ENCODE measurements at regions not wholly inside any gene's neighbourhood (a gene's known extent, or its start where the extent isn't known, plus 50 kb on each side); places are given as distances from the start of the nearest gene placed in this dataset.
A peak's percentile ranks its signal among the peaks of the same experiment; 100 is the strongest.

DNA sequence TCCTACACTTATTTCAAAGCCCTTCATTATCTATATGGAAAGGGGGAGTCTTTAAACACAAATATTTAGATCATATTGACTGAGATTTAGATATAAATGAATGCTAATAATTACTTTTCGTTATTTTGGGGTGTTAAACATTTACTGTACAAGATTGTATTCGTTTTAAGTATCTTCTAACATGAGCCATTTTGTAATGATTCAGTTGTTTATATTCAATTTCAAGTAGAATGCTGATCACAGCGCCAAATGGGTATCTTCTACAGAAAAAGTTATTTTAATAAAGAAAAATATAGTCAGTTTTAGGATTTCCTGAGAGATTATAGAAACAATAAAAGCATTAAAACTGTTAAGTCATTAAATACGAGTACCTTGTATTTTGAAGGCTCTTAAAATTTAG is 104.5 kb upstream of the HNRNPU start:
- Histone ChIP-seq H3K4me1 (ENCODE audit: control insufficient read depth in 2 of 2, insufficient read depth in 2 of 2, low read length in 2 of 2) (peaks cover 13 to 18% of the 10 kb centered on the region in 2 donors), H3K27me3 (ENCODE audit: control insufficient read depth in 2 of 2, insufficient read depth in 2 of 2, low read length in 2 of 2) (no peaks in the 10 kb centered on the region), H3K9me3 (ENCODE audit: control insufficient read depth in 2 of 3, low read length in 3 of 3) (no peaks in the 10 kb centered on the region), H3K4me3 (ENCODE audit: low read length) (no peak overlapping the region), H3K27ac (ENCODE audit: low read depth, low read length) (peak overlapping the region; percentile 99), H3K36me3 (ENCODE audit: control insufficient read depth in 2 of 3, insufficient read depth in 3 of 3, low read length in 3 of 3) (peaks cover 0 to 12% (median 0%) of the 10 kb centered on the region in 3 experiments)
- Mint-ChIP-seq H3K27me3 (peaks cover 0 to 11% (median 0%) of the 10 kb centered on the region in 5 donors), H3K4me1 (peaks cover 13 to 38% (median 31%) of the 10 kb centered on the region in 7 donors), H3K4me3 (peak overlapping the region in 4 of 10 donors; percentile 93 to 97 (median 96)), H3K36me3 (peaks cover 0 to 4% (median 0%) of the 10 kb centered on the region in 5 donors), H3K9me3 (peaks cover 0 to 2% (median 0%) of the 10 kb centered on the region in 11 donors), H3K27ac (peak overlapping the region; percentile 97 to 100 (median 99))
- ATAC-seq (no peak), DNase-seq (no peak)
- ChIA-PET POLR2A (interaction anchor here (0.6 to 9.7 kb wide), 15 partner anchors 10 to 921 kb away, joined by 3 to 308 read pairs (median 4); partner anchors contain the start of genes COX20, DESI2 and HNRNPU), CTCF (interaction anchor here (0.6 to 1.6 kb wide), 3 partner anchors 102 to 133 kb away, joined by 3 to 17 read pairs (median 3); partner anchors contain the start of genes COX20 and HNRNPU)
- intact Hi-C loops (cut with micrococcal nuclease), result loop anchor here in 1 of 2 donors (1.0 to 10.0 kb wide), 3 partner anchors 51 to 1714 kb away; partner anchors contain the start of genes CEP170 and SDCCAG8

DNA sequence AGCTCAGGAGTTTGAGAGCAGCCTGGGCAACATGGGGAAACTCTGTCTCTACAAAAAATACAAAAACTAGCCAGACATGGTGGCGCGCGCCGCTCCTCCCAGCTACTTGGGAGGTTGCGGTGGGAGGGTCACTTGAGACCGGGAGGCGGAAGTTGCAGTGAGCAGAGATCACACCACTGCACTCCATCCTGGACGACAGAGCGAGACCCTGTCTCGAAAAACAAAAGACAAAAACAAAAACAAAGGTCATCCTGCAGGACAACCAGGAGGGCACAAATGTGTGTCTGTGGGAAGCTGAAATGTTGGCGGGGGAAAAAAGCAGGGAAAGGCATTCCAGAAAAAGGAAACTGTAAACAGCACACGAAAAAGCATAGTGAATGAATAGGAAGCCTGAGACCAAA is 104.1 kb upstream of the HNRNPU start:
- CTCF ChIA-PET, result interaction anchor here (0.6 kb wide), 1 partner anchor 102 kb away, joined by 3 read pairs; no protein-coding TSS in a partner anchor
- Histone ChIP-seq H3K27me3 (ENCODE audit: control insufficient read depth in 2 of 2, insufficient read depth in 2 of 2, low read length in 2 of 2) (no peaks in the 10 kb centered on the region), H3K4me3 (ENCODE audit: low read length) (no peak overlapping the region), H3K4me1 (ENCODE audit: control insufficient read depth in 2 of 2, insufficient read depth in 2 of 2, low read length in 2 of 2) (peaks cover 16 to 22% of the 10 kb centered on the region in 2 donors), H3K9me3 (ENCODE audit: control insufficient read depth in 2 of 3, low read length in 3 of 3) (no peaks in the 10 kb centered on the region), H3K27ac (ENCODE audit: low read depth, low read length) (peak overlapping the region; percentile 99), H3K36me3 (ENCODE audit: control insufficient read depth in 2 of 3, insufficient read depth in 3 of 3, low read length in 3 of 3) (peaks cover 0 to 12% (median 0%) of the 10 kb centered on the region in 3 experiments)
- H3K27ac Mint-ChIP-seq, result peak overlapping the region in 7 of 9 donors; percentile 75 to 100 (median 98)
- intact Hi-C loops (cut with micrococcal nuclease), result loop anchor here in 1 of 2 donors (10.0 kb wide), 2 partner anchors 986 to 1714 kb away; partner anchors contain the start of genes CEP170 and SDCCAG8
- peaks cover 16 to 42% (median 35%) of the 10 kb centered on the region in 7 donors for H3K4me1 Mint-ChIP-seq
- POLR2A ChIA-PET, result interaction anchor here (9.0 to 9.7 kb wide), 2 partner anchors 108 to 133 kb away, joined by 207 to 308 read pairs; partner anchors contain the start of genes COX20 and HNRNPU
- peaks cover 0 to 2% (median 0%) of the 10 kb centered on the region in 11 donors for H3K9me3 Mint-ChIP-seq
- peaks cover 0 to 4% (median 0%) of the 10 kb centered on the region in 5 donors for H3K36me3 Mint-ChIP-seq
- peaks cover 0 to 10% (median 0%) of the 10 kb centered on the region in 5 donors for H3K27me3 Mint-ChIP-seq
- no peak for DNase-seq
- ATAC-seq, result no peak
- H3K4me3 Mint-ChIP-seq, result peak overlapping the region in 7 of 10 donors; percentile 27 to 65 (median 53)

DNA sequence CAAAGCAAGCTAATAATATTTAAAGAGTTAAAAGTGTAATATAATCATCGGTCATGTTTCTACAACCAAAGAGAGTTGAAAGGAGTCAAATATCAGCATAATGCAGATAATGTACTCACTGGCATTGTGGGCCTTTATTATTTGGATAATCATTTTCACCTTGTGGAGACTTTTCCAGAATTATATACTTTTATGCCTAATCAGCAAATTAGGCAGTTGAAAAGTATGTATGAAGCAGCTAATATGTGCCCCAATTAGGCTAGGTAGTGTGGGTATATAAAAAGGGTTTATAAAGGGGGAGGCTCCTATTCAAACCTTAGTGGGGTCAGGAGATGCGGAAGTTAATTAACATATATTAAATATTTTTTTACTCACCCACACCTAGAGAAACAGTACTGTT is 102.8 kb upstream of the HNRNPU start:
- H3K27ac ChIP-seq (ENCODE audit: low read depth, low read length), result no peak overlapping the region
- peaks cover 0 to 3% (median 0%) of the 10 kb centered on the region in 5 donors for H3K36me3 Mint-ChIP-seq
- H3K4me3 ChIP-seq (ENCODE audit: low read length), result no peak overlapping the region
- no peaks in the 10 kb centered on the region for H3K27me3 ChIP-seq (ENCODE audit: control insufficient read depth in 2 of 2, insufficient read depth in 2 of 2, low read length in 2 of 2)
- peaks cover 15 to 22% of the 10 kb centered on the region in 2 donors for H3K4me1 ChIP-seq (ENCODE audit: control insufficient read depth in 2 of 2, insufficient read depth in 2 of 2, low read length in 2 of 2)
- intact Hi-C loops (cut with micrococcal nuclease), result loop anchor here in 1 of 2 donors (10.0 kb wide), 2 partner anchors 988 to 1712 kb away; partner anchors contain the start of genes CEP170 and SDCCAG8
- CTCF ChIA-PET, result interaction anchor here (1.3 kb wide), 1 partner anchor 45 kb away, joined by 3 read pairs; no protein-coding TSS in a partner anchor
- ATAC-seq (no peak), DNase-seq (no peak)
- peak overlapping the region in 1 of 9 donors; percentile 18 for H3K27ac Mint-ChIP-seq
- POLR2A ChIA-PET, result interaction anchor here (0.5 to 9.7 kb wide), 4 partner anchors 74 to 133 kb away, joined by 3 to 308 read pairs (median 6); partner anchors contain the start of genes COX20 and HNRNPU
- H3K27me3 Mint-ChIP-seq, result peaks cover 0 to 7% (median 0%) of the 10 kb centered on the region in 5 donors
- H3K4me1 Mint-ChIP-seq, result peaks cover 15 to 40% (median 34%) of the 10 kb centered on the region in 7 donors
- H3K9me3 Mint-ChIP-seq, result peaks cover 0 to 2% (median 0%) of the 10 kb centered on the region in 11 donors
- H3K4me3 Mint-ChIP-seq, result no peak overlapping the region
- H3K9me3 ChIP-seq (ENCODE audit: control insufficient read depth in 2 of 3, low read length in 3 of 3), result no peaks in the 10 kb centered on the region
- H3K36me3 ChIP-seq (ENCODE audit: control insufficient read depth in 2 of 3, insufficient read depth in 3 of 3, low read length in 3 of 3), result peaks cover 0 to 12% (median 0%) of the 10 kb centered on the region in 3 experiments

DNA sequence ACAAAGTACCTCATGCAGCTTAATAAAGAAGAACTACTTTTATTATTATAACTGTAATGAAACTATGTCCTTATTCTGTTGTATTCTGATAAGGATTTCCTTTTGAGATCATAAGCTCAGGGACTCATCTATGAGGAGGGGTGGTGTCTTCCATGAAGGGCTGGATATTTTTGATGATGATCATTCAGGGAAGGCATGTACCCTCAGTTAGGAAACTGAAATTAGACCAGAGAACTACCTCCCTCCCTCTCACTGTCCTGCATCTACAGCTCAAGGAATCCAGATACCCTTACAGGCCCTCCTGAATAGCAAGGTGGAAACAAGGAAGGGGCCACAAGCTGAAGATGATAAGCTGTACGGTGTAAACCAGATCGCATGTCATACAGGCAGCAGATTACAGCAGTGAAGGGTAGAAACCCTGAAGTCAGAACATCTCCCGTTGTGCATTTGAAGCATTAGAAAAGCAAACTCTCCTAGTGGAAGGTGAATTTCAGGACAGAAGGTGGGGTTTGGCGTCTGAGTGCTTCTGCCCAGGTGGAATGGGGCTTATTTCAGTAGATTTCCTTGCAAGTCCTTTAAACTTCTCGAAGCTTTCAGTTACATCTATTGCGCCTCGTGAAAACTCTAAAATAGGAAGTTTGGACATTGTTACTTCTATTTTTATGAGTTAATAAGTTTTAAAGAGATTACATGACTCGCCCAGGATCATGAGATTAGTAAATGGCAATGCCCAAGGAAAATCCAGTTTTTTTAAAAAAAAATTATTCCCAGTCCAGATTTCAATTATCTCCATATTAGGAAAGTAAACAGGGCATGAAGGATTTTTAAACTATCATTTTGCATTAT is 101.1 kb upstream of the HNRNPU start:
- Mint-ChIP-seq H3K27me3 (peaks cover 0 to 6% (median 0%) of the 10 kb centered on the region in 5 donors), H3K36me3 (peaks cover 0 to 1% (median 0%) of the 10 kb centered on the region in 5 donors), H3K9me3 (peaks cover 0 to 2% (median 0%) of the 10 kb centered on the region in 11 donors), H3K27ac (no peak overlapping the region), H3K4me3 (no peak overlapping the region), H3K4me1 (peaks cover 11 to 30% (median 26%) of the 10 kb centered on the region in 7 donors)
- DNase-seq (no peak), ATAC-seq (no peak)
- POLR2A ChIA-PET, result interaction anchor here (1.9 to 9.7 kb wide), 2 partner anchors 105 to 131 kb away, joined by 7 to 308 read pairs; partner anchors contain the start of gene HNRNPU
- CTCF ChIA-PET, result interaction anchor here (0.6 kb wide), 1 partner anchor 103 kb away, joined by 3 read pairs; no protein-coding TSS in a partner anchor
- H3K27me3 ChIP-seq (ENCODE audit: control insufficient read depth in 2 of 2, insufficient read depth in 2 of 2, low read length in 2 of 2), result no peaks in the 10 kb centered on the region
- H3K9me3 ChIP-seq (ENCODE audit: control insufficient read depth in 2 of 3, low read length in 3 of 3), result no peaks in the 10 kb centered on the region
- intact Hi-C loops (cut with micrococcal nuclease), result loop anchor here in 1 of 2 donors (10.0 kb wide), 2 partner anchors 989 to 1711 kb away; partner anchors contain the start of genes CEP170 and SDCCAG8
- H3K27ac ChIP-seq (ENCODE audit: low read depth, low read length), result no peak overlapping the region
- peaks cover 0 to 7% (median 0%) of the 10 kb centered on the region in 3 experiments for H3K36me3 ChIP-seq (ENCODE audit: control insufficient read depth in 2 of 3, insufficient read depth in 3 of 3, low read length in 3 of 3)
- peaks cover 11 to 14% of the 10 kb centered on the region in 2 donors for H3K4me1 ChIP-seq (ENCODE audit: control insufficient read depth in 2 of 2, insufficient read depth in 2 of 2, low read length in 2 of 2)
- H3K4me3 ChIP-seq (ENCODE audit: low read length), result no peak overlapping the region

DNA sequence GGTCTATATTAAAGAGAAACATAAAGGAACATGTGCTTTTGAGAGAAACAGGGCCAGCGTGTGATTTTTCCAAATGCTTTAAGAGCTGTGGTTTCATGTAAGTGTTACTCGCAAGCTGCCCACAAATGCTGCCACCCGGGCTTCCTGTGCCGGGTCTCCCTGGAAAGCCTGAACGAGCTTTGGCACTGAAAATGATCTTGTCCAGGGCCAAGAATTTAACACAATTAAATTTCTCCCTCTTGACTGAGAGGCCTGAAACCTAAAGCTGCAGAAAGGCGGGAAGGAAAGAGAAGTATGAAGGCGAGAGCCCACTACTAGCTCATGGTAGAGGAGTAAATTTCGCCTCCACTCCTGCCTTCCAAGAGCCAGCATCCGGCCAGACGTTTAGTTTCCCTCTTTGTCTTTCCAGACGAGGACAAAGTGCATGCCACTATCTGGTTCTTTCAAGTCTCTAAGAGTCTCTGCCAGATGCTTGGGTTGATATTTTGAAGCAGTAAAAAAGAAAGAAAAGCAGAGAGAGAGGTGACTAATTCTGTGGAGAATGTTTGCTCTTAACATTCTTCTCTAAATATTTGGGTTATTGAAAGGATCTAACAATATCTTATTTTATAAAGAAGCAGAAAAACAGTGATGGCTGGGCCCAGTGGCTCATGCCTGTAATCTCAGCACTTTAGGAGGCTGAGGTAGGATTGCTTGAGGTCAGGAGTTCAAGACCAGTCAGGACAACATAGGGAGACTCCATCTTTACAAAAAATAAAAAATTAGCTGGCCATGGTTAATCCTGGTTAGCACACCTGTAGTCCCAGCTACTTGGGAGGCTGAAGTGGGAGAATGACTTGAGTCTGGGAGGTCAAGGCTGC is 100.0 kb upstream of the HNRNPU start:
- peaks cover 11 to 13% of the 10 kb centered on the region in 2 donors for H3K4me1 ChIP-seq (ENCODE audit: control insufficient read depth in 2 of 2, insufficient read depth in 2 of 2, low read length in 2 of 2)
- CTCF ChIA-PET, result interaction anchor here (1.0 kb wide), 1 partner anchor 67 kb away, joined by 3 read pairs; no protein-coding TSS in a partner anchor
- peak overlapping the region in 7 of 9 donors; percentile 9 to 77 (median 58) for H3K27ac Mint-ChIP-seq
- POLR2A ChIA-PET, result interaction anchor here (1.0 to 9.7 kb wide), 4 partner anchors 9 to 131 kb away, joined by 3 to 308 read pairs (median 6); partner anchors contain the start of gene HNRNPU
- H3K27ac ChIP-seq (ENCODE audit: low read depth, low read length), result no peak overlapping the region
- peak overlapping the region in 5 of 10 donors; percentile 3 to 56 (median 28) for H3K4me3 Mint-ChIP-seq
- H3K27me3 ChIP-seq (ENCODE audit: control insufficient read depth in 2 of 2, insufficient read depth in 2 of 2, low read length in 2 of 2), result no peaks in the 10 kb centered on the region
- ATAC-seq (peak; percentile 34), DNase-seq (no peak)
- intact Hi-C loops (cut with micrococcal nuclease), result loop anchor here in 1 of 2 donors (10.0 kb wide), 2 partner anchors 990 to 1710 kb away; partner anchors contain the start of genes CEP170 and SDCCAG8
- H3K36me3 ChIP-seq (ENCODE audit: control insufficient read depth in 2 of 3, insufficient read depth in 3 of 3, low read length in 3 of 3), result no peaks in the 10 kb centered on the region
- H3K27me3 Mint-ChIP-seq, result peaks cover 0 to 6% (median 0%) of the 10 kb centered on the region in 5 donors
- H3K9me3 Mint-ChIP-seq, result no peaks in the 10 kb centered on the region
- H3K4me1 Mint-ChIP-seq, result peaks cover 11 to 28% (median 23%) of the 10 kb centered on the region in 7 donors
- H3K36me3 Mint-ChIP-seq, result peaks cover 0 to 1% (median 0%) of the 10 kb centered on the region in 5 donors
- H3K4me3 ChIP-seq (ENCODE audit: low read length), result no peak overlapping the region
- H3K9me3 ChIP-seq (ENCODE audit: control insufficient read depth in 2 of 3, low read length in 3 of 3), result no peaks in the 10 kb centered on the region

All from naive thymus-derived CD4-positive, alpha-beta T cell (primary cell).